GM23338 (cell line): ENCODE measurements at regions not wholly inside any gene's neighbourhood (a gene's known extent, or its start where the extent isn't known, plus 50 kb on each side); places are given as distances from the start of the nearest gene placed in this dataset.

Experiments
- ATAC-seq: fragments of 200-7000 bp; cut with Tn5 transposase; 3 replicates; pipeline ENCODE4 v1.9.1; 2020
- DNase-seq: peaks from one replicate; pipeline ENCODE4 v3.0.0-alpha.2; 2015; ENCODE audit warnings: low spot score
- H2AFZ ChIP-seq: fragments of 200-600 bp; sonication (generic); 2 replicates; pipeline ENCODE4 v1.8.0; 2016; ENCODE audit warnings: antibody characterized with exemption, mild to moderate bottlenecking, moderate library complexity
- H3F3A ChIP-seq: fragments of 200-600 bp; sonication (generic); replicated peaks from 2 replicates; pipeline ENCODE4 v1.8.0; 2017; ENCODE audit warnings: antibody characterized with exemption, mixed run types, low read depth
- H3K27ac ChIP-seq: fragments of 200-600 bp; sonication (generic); 2 replicates; pipeline ENCODE4 v1.6.1; 2016; ENCODE audit warnings: low read depth
- H3K27me3 ChIP-seq: fragments of 200-600 bp; sonication (generic); 2 replicates; pipeline ENCODE4 v1.8.0; 2016; ENCODE audit warnings: mild to moderate bottlenecking, mixed run types, moderate library complexity; ENCODE audit not compliant: insufficient read depth
- H3K36me3 ChIP-seq: fragments of 200-600 bp; sonication (generic); 2 replicates; pipeline ENCODE4 v1.8.0; 2016; ENCODE audit warnings: mild to moderate bottlenecking; ENCODE audit not compliant: insufficient read depth
- H3K4me1 ChIP-seq: fragments of 200-600 bp; sonication (generic); 2 replicates; pipeline ENCODE4 v1.8.0; 2016; ENCODE audit warnings: mild to moderate bottlenecking, moderate library complexity; ENCODE audit not compliant: insufficient read depth
- H3K4me2 ChIP-seq: fragments of 200-600 bp; sonication (generic); 2 replicates; pipeline ENCODE4 v1.7.1; 2017; ENCODE audit warnings: mixed run types
- H3K4me3 ChIP-seq: fragments of 200-600 bp; sonication (generic); 2 replicates; pipeline ENCODE4 v1.6.1; 2016; ENCODE audit warnings: mixed run types
- H3K79me2 ChIP-seq: fragments of 200-600 bp; sonication (generic); replicated peaks from 2 replicates; pipeline ENCODE4 v1.8.0; 2017; ENCODE audit warnings: mild to moderate bottlenecking; ENCODE audit not compliant: insufficient read depth
- H3K9me2 ChIP-seq: fragments of 200-600 bp; sonication (generic); 2 replicates; pipeline ENCODE4 v1.8.0; 2017; ENCODE audit not compliant: insufficient read depth
- H4K20me1 ChIP-seq: fragments of 200-600 bp; sonication (generic); replicated peaks from 2 replicates; pipeline ENCODE4 v1.8.0; 2017; ENCODE audit warnings: mild to moderate bottlenecking; ENCODE audit not compliant: insufficient read depth
- H3K27ac Mint-ChIP-seq: 2 replicates; pipeline ENCODE4 v1.8.0; 2020; ENCODE audit warnings: inconsistent platforms, mild to moderate bottlenecking, moderate library complexity, mixed read lengths
- H3K27me3 Mint-ChIP-seq: 3 replicates; pipeline ENCODE4 v1.8.0; 2022; ENCODE audit warnings: low read depth, mild to moderate bottlenecking, moderate library complexity, mixed read lengths, inconsistent platforms; ENCODE audit not compliant: insufficient read depth, poor library complexity
- H3K36me3 Mint-ChIP-seq: 3 replicates; pipeline ENCODE4 v1.8.0; 2021; ENCODE audit warnings: low read depth, mild to moderate bottlenecking, inconsistent platforms, moderate library complexity, mixed read lengths
- H3K4me1 Mint-ChIP-seq: 3 replicates; pipeline ENCODE4 v1.8.0; 2020; ENCODE audit warnings: mild to moderate bottlenecking, inconsistent platforms, mixed read lengths
- H3K4me3 Mint-ChIP-seq: 3 replicates; pipeline ENCODE4 v1.8.0; 2021; ENCODE audit warnings: moderate library complexity, mild to moderate bottlenecking, inconsistent platforms, mixed read lengths
- H3K9me3 Mint-ChIP-seq: 3 replicates; pipeline ENCODE4 v1.8.0; 2020; ENCODE audit warnings: moderate library complexity, mild to moderate bottlenecking, inconsistent platforms, mixed read lengths
- CREB1 ChIP-seq: fragments of 250-450 bp; sonication (Bioruptor Pico); IDR thresholded peaks from 2 replicates; pipeline ENCODE4 v1.5.0; 2020; ENCODE audit warnings: low read depth, mild to moderate bottlenecking, moderate library complexity
- EZH2 ChIP-seq: fragments of 200-600 bp; sonication (generic); IDR thresholded peaks from one replicate; pipeline ENCODE4 v1.8.0; 2017; ENCODE audit warnings: antibody characterized with exemption, mild to moderate bottlenecking, low read depth; ENCODE audit not compliant: unreplicated experiment
- EZH2phosphoT487 ChIP-seq: fragments of 200-600 bp; sonication (generic); IDR thresholded peaks from one replicate; pipeline ENCODE4 v1.8.1; 2018; ENCODE audit warnings: antibody characterized with exemption; ENCODE audit not compliant: unreplicated experiment
- JUNB ChIP-seq: IDR thresholded peaks from one replicate; pipeline ENCODE4 v1.6.1; 2016; ENCODE audit warnings: antibody characterized with exemption; ENCODE audit not compliant: unreplicated experiment
- NANOG ChIP-seq: IDR thresholded peaks from 2 replicates; pipeline ENCODE4 v1.6.1; 2016; ENCODE audit warnings: antibody characterized with exemption, borderline replicate concordance
- POLR2AphosphoS5 ChIP-seq: IDR thresholded peaks from 2 replicates; pipeline ENCODE4 v1.6.1; 2016; ENCODE audit warnings: antibody characterized with exemption, low read depth
- STAT1 ChIP-seq: IDR thresholded peaks from one replicate; pipeline ENCODE4 v1.6.1; 2016; ENCODE audit warnings: antibody characterized with exemption; ENCODE audit not compliant: unreplicated experiment
- ZNF114 ChIP-seq: fragments of 250-450 bp; sonication (Bioruptor Pico); IDR thresholded peaks from 2 replicates; pipeline ENCODE4 v1.5.0; 2020; ENCODE audit warnings: mild to moderate bottlenecking, moderate library complexity
- ZNF331 ChIP-seq: fragments of 250-450 bp; sonication (Bioruptor Pico); IDR thresholded peaks from 2 replicates; pipeline ENCODE4 v1.5.0; 2020; ENCODE audit warnings: low read depth, mild to moderate bottlenecking, moderate library complexity
- TF ChIP-seq, protein P1 (sequence below): IDR thresholded peaks from one replicate; pipeline ENCODE4 v1.6.1; 2018; ENCODE audit warnings: antibody characterized with exemption; ENCODE audit not compliant: unreplicated experiment
- TF ChIP-seq, protein P2 (sequence below), 2 experiments: fragments of 200-600 bp in 1 of 2; sonication (generic) in 1 of 2; conservative IDR thresholded peaks; 2 replicates each; pipeline versions ENCODE4 v1.5.1 to v1.6.1; 2016 to 2017; ENCODE audit warnings: antibody characterized with exemption in 2 of 2, low read depth in 2 of 2, mild to moderate bottlenecking in 2 of 2, moderate library complexity in 1 of 2
- TF ChIP-seq, protein P3 (sequence below): IDR thresholded peaks from 2 replicates; pipeline ENCODE4 v1.6.1; 2016; ENCODE audit warnings: antibody characterized with exemption
- TF ChIP-seq, protein P4 (sequence below): fragments of 250-450 bp; sonication (Bioruptor Pico); IDR thresholded peaks from 2 replicates; pipeline ENCODE4 v1.5.0; 2020; ENCODE audit warnings: mild to moderate bottlenecking, moderate library complexity

DNA sequence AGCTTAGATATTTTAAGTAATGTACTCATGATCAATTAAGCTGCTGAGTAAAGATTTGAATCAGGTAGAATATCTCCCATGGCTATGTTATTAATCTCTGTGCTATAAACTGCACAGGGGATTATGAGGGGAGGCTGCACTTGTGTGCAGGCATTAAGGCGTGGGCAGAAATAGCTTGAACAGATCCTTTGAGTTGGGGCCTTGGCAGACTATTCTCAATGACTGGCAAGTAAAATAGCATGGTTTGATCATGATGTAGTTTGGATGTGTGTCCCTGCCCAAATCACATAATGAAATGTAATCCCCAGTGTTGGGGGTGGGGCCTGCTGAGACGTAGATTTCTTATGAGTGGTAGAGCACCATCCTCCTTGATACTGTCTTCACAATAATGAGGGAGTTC lies 220.3 kb downstream of the PLPP3 start:
- DNase-seq (no peak), ATAC-seq (no peak)
- H3K27me3 ChIP-seq, result no peaks in the 10 kb centered on the region
- no peaks in the 10 kb centered on the region; the same call in 2 of the 3 replicates for H3K4me1 Mint-ChIP-seq
- H3K9me3 Mint-ChIP-seq, result no peaks in the 10 kb centered on the region
- H3K36me3 ChIP-seq, result no peaks in the 10 kb centered on the region
- no peaks in the 10 kb centered on the region for H3F3A ChIP-seq
- H3K27ac ChIP-seq, result no peak overlapping the region
- H3K4me3 ChIP-seq, result no peak overlapping the region
- no peaks in the 10 kb centered on the region for H3K27me3 Mint-ChIP-seq
- H3K4me3 Mint-ChIP-seq, result no peak overlapping the region
- TF ChIP-seq EZH2phosphoT487 (no peak), NANOG (no peak), JUNB (no peak), CREB1 (no peak), ZNF331 (no peak), EZH2 (no peak), STAT1 (no peak), ZNF114 (no peak), POLR2AphosphoS5 (no peak)
- TF ChIP-seq, protein P1, sequence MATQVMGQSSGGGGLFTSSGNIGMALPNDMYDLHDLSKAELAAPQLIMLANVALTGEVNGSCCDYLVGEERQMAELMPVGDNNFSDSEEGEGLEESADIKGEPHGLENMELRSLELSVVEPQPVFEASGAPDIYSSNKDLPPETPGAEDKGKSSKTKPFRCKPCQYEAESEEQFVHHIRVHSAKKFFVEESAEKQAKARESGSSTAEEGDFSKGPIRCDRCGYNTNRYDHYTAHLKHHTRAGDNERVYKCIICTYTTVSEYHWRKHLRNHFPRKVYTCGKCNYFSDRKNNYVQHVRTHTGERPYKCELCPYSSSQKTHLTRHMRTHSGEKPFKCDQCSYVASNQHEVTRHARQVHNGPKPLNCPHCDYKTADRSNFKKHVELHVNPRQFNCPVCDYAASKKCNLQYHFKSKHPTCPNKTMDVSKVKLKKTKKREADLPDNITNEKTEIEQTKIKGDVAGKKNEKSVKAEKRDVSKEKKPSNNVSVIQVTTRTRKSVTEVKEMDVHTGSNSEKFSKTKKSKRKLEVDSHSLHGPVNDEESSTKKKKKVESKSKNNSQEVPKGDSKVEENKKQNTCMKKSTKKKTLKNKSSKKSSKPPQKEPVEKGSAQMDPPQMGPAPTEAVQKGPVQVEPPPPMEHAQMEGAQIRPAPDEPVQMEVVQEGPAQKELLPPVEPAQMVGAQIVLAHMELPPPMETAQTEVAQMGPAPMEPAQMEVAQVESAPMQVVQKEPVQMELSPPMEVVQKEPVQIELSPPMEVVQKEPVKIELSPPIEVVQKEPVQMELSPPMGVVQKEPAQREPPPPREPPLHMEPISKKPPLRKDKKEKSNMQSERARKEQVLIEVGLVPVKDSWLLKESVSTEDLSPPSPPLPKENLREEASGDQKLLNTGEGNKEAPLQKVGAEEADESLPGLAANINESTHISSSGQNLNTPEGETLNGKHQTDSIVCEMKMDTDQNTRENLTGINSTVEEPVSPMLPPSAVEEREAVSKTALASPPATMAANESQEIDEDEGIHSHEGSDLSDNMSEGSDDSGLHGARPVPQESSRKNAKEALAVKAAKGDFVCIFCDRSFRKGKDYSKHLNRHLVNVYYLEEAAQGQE, result no peak
- TF ChIP-seq, protein P2, sequence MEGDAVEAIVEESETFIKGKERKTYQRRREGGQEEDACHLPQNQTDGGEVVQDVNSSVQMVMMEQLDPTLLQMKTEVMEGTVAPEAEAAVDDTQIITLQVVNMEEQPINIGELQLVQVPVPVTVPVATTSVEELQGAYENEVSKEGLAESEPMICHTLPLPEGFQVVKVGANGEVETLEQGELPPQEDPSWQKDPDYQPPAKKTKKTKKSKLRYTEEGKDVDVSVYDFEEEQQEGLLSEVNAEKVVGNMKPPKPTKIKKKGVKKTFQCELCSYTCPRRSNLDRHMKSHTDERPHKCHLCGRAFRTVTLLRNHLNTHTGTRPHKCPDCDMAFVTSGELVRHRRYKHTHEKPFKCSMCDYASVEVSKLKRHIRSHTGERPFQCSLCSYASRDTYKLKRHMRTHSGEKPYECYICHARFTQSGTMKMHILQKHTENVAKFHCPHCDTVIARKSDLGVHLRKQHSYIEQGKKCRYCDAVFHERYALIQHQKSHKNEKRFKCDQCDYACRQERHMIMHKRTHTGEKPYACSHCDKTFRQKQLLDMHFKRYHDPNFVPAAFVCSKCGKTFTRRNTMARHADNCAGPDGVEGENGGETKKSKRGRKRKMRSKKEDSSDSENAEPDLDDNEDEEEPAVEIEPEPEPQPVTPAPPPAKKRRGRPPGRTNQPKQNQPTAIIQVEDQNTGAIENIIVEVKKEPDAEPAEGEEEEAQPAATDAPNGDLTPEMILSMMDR (conservative IDR thresholded peaks at IDR 0.05; ENCODE audit: low read depth in 2 of 2), result no peak
- TF ChIP-seq, protein P3, sequence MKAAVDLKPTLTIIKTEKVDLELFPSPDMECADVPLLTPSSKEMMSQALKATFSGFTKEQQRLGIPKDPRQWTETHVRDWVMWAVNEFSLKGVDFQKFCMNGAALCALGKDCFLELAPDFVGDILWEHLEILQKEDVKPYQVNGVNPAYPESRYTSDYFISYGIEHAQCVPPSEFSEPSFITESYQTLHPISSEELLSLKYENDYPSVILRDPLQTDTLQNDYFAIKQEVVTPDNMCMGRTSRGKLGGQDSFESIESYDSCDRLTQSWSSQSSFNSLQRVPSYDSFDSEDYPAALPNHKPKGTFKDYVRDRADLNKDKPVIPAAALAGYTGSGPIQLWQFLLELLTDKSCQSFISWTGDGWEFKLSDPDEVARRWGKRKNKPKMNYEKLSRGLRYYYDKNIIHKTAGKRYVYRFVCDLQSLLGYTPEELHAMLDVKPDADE, result no peak
- TF ChIP-seq, protein P4, sequence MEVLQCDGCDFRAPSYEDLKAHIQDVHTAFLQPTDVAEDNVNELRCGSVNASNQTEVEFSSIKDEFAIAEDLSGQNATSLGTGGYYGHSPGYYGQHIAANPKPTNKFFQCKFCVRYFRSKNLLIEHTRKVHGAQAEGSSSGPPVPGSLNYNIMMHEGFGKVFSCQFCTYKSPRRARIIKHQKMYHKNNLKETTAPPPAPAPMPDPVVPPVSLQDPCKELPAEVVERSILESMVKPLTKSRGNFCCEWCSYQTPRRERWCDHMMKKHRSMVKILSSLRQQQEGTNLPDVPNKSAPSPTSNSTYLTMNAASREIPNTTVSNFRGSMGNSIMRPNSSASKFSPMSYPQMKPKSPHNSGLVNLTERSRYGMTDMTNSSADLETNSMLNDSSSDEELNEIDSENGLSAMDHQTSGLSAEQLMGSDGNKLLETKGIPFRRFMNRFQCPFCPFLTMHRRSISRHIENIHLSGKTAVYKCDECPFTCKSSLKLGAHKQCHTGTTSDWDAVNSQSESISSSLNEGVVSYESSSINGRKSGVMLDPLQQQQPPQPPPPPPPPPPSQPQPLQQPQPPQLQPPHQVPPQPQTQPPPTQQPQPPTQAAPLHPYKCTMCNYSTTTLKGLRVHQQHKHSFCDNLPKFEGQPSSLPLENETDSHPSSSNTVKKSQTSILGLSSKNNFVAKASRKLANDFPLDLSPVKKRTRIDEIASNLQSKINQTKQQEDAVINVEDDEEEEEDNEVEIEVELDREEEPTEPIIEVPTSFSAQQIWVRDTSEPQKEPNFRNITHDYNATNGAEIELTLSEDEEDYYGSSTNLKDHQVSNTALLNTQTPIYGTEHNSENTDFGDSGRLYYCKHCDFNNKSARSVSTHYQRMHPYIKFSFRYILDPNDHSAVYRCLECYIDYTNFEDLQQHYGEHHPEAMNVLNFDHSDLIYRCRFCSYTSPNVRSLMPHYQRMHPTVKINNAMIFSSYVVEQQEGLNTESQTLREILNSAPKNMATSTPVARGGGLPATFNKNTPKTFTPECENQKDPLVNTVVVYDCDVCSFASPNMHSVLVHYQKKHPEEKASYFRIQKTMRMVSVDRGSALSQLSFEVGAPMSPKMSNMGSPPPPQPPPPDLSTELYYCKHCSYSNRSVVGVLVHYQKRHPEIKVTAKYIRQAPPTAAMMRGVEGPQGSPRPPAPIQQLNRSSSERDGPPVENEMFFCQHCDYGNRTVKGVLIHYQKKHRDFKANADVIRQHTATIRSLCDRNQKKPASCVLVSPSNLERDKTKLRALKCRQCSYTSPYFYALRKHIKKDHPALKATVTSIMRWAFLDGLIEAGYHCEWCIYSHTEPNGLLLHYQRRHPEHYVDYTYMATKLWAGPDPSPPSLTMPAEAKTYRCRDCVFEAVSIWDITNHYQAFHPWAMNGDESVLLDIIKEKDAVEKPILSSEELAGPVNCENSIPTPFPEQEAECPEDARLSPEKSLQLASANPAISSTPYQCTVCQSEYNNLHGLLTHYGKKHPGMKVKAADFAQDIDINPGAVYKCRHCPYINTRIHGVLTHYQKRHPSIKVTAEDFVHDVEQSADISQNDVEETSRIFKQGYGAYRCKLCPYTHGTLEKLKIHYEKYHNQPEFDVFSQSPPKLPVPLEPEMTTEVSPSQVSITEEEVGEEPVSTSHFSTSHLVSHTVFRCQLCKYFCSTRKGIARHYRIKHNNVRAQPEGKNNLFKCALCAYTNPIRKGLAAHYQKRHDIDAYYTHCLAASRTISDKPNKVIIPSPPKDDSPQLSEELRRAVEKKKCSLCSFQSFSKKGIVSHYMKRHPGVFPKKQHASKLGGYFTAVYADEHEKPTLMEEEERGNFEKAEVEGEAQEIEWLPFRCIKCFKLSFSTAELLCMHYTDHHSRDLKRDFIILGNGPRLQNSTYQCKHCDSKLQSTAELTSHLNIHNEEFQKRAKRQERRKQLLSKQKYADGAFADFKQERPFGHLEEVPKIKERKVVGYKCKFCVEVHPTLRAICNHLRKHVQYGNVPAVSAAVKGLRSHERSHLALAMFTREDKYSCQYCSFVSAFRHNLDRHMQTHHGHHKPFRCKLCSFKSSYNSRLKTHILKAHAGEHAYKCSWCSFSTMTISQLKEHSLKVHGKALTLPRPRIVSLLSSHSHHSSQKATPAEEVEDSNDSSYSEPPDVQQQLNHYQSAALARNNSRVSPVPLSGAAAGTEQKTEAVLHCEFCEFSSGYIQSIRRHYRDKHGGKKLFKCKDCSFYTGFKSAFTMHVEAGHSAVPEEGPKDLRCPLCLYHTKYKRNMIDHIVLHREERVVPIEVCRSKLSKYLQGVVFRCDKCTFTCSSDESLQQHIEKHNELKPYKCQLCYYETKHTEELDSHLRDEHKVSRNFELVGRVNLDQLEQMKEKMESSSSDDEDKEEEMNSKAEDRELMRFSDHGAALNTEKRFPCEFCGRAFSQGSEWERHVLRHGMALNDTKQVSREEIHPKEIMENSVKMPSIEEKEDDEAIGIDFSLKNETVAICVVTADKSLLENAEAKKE (CRISPR knock-in tag), result no peak
- no peak overlapping the region for H2AFZ ChIP-seq
- H3K79me2 ChIP-seq, result no peaks in the 10 kb centered on the region
- peaks cover 9% of the 10 kb centered on the region; the same call in 1 of the 2 replicates for H3K9me2 ChIP-seq
- H3K4me1 ChIP-seq, result no peaks in the 10 kb centered on the region
- H4K20me1 ChIP-seq, result no peaks in the 10 kb centered on the region
- no peak overlapping the region for H3K27ac Mint-ChIP-seq
- H3K36me3 Mint-ChIP-seq, result no peaks in the 10 kb centered on the region
- no peak overlapping the region for H3K4me2 ChIP-seq
